ENCODE measurements at regions not wholly inside any gene's neighbourhood (a gene's known extent, or its start where the extent isn't known, plus 50 kb on each side); places are given as distances from the start of the nearest gene placed in this dataset.

GRCh38 chr1:105700723-105701122 lies 1355.8 kb upstream of the PRMT6 start:
- no peak overlapping the region for H2AFZ ChIP-seq (ENCODE audit: low read length)
- H3F3A ChIP-seq (ENCODE audit: insufficient read depth, low read length): no peaks in the 10 kb centered on the region
- H3K4me2 ChIP-seq (ENCODE audit: low read depth, low read length): no peak overlapping the region
- no peak overlapping the region for H3K4me3 ChIP-seq (ENCODE audit: low read length)
- no peak overlapping the region for H3K9ac ChIP-seq (ENCODE audit: low read length)
- no peaks in the 10 kb centered on the region for H3K27me3 ChIP-seq (replicated peaks; ENCODE audit: insufficient read depth, low read length)
- TF ChIP-seq EZH2 (optimal IDR thresholded peaks at IDR 0.05; ENCODE audit: low read depth, low read length) (no peak), EZH2phosphoT487 (IDR thresholded peaks at IDR 0.05; ENCODE audit: low read length) (no peak), CTCF (IDR thresholded peaks at IDR 0.05; ENCODE audit: low read length) (no peak)
- H3K36me3 ChIP-seq (replicated peaks; ENCODE audit: insufficient read depth, low read length): no peaks in the 10 kb centered on the region
- no peaks in the 10 kb centered on the region for H3K79me2 ChIP-seq (ENCODE audit: low read length)
- no peak overlapping the region for H3K27ac ChIP-seq (ENCODE audit: low read length)
- DNase-seq: no peak
- H3K4me1 ChIP-seq (ENCODE audit: low read length): no peaks in the 10 kb centered on the region
- no peaks in the 10 kb centered on the region for H4K20me1 ChIP-seq (ENCODE audit: insufficient read depth, low read length)
- no peaks in the 10 kb centered on the region for H3K9me2 ChIP-seq (replicated peaks; ENCODE audit: insufficient read depth, low read length)
- H3K9me3 ChIP-seq (replicated peaks; ENCODE audit: insufficient read depth, low read length): no peaks in the 10 kb centered on the region

- H3K4me1 ChIP-seq (ENCODE audit: low read length): no peaks in the 10 kb centered on the region
- H4K20me1 ChIP-seq (ENCODE audit: insufficient read depth, low read length): no peaks in the 10 kb centered on the region
- no peak overlapping the region for H3K4me3 ChIP-seq (ENCODE audit: low read length)
- no peak overlapping the region for H3K4me2 ChIP-seq (ENCODE audit: low read depth, low read length)
- DNase-seq: no peak
- no peaks in the 10 kb centered on the region for H3K9me2 ChIP-seq (replicated peaks; ENCODE audit: insufficient read depth, low read length)
- H3K27me3 ChIP-seq (replicated peaks; ENCODE audit: insufficient read depth, low read length): no peaks in the 10 kb centered on the region
- H3K27ac ChIP-seq (ENCODE audit: low read length): no peak overlapping the region
- no peaks in the 10 kb centered on the region for H3K79me2 ChIP-seq (ENCODE audit: low read length)
- TF ChIP-seq EZH2phosphoT487 (IDR thresholded peaks at IDR 0.05; ENCODE audit: low read length) (no peak), EZH2 (optimal IDR thresholded peaks at IDR 0.05; ENCODE audit: low read depth, low read length) (no peak), CTCF (IDR thresholded peaks at IDR 0.05; ENCODE audit: low read length) (no peak)
- no peaks in the 10 kb centered on the region for H3F3A ChIP-seq (ENCODE audit: insufficient read depth, low read length)
- H3K9ac ChIP-seq (ENCODE audit: low read length): no peak overlapping the region
- no peak overlapping the region for H2AFZ ChIP-seq (ENCODE audit: low read length)
- H3K36me3 ChIP-seq (replicated peaks; ENCODE audit: insufficient read depth, low read length): no peaks in the 10 kb centered on the region
- no peaks in the 10 kb centered on the region for H3K9me3 ChIP-seq (replicated peaks; ENCODE audit: insufficient read depth, low read length)
Measured at GRCh38 chr1:105724286-105724685, 1332.2 kb upstream of the PRMT6 start.

DNA sequence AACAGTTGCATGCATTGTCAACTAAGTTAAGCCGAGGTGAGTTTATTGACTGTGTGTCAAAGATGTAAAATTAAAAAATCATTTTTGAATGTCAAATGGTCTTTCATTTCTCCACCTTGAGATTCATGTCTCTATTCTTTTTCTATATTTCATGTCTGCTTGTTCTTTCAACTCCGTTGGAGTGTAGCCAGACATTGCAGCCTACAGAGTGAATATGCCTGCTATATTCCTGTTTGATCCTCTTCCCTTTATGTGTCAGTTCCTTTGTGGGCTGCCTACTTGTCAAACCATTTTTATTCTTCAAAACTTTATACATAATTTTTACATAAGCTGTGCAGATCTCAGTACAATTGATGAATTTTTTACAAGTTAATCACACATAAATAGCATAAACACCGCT lies 1325.8 kb upstream of the PRMT6 start:
- DNase-seq: no peak

More for the DNA sequence above, 1325.8 kb upstream of the PRMT6 start:
- no peaks in the 10 kb centered on the region for H3K27me3 ChIP-seq (replicated peaks; ENCODE audit: insufficient read depth, low read length)
- no peaks in the 10 kb centered on the region for H4K20me1 ChIP-seq (ENCODE audit: insufficient read depth, low read length)
- no peaks in the 10 kb centered on the region for H3K4me1 ChIP-seq (ENCODE audit: low read length)
- no peak overlapping the region for H3K4me3 ChIP-seq (ENCODE audit: low read length)
- no peaks in the 10 kb centered on the region for H3F3A ChIP-seq (ENCODE audit: insufficient read depth, low read length)
- no peak overlapping the region for H3K4me2 ChIP-seq (ENCODE audit: low read depth, low read length)
- H3K9ac ChIP-seq (ENCODE audit: low read length): no peak overlapping the region
- H3K9me2 ChIP-seq (replicated peaks; ENCODE audit: insufficient read depth, low read length): no peaks in the 10 kb centered on the region
- no peaks in the 10 kb centered on the region for H3K36me3 ChIP-seq (replicated peaks; ENCODE audit: insufficient read depth, low read length)
- no peaks in the 10 kb centered on the region for H3K9me3 ChIP-seq (replicated peaks; ENCODE audit: insufficient read depth, low read length)
- no peak overlapping the region for H3K27ac ChIP-seq (ENCODE audit: low read length)
- no peak overlapping the region for H2AFZ ChIP-seq (ENCODE audit: low read length)
- no peak for TF ChIP-seq EZH2 (optimal IDR thresholded peaks at IDR 0.05; ENCODE audit: low read depth, low read length)
- TF ChIP-seq CTCF (IDR thresholded peaks at IDR 0.05; ENCODE audit: low read length): no peak
- TF ChIP-seq EZH2phosphoT487 (IDR thresholded peaks at IDR 0.05; ENCODE audit: low read length): no peak
- no peaks in the 10 kb centered on the region for H3K79me2 ChIP-seq (ENCODE audit: low read length)

Measured in MM.1S (cell line).